ENCODE measurements at regions not wholly inside any gene's neighbourhood (a gene's known extent, or its start where the extent isn't known, plus 50 kb on each side); places are given as distances from the start of the nearest gene placed in this dataset.
"Not testable (repeated sequence)": the region's sequence is repeated elsewhere in the genome, so short reads cannot be mapped to it uniquely, and the experiment has no call there.

DNA sequence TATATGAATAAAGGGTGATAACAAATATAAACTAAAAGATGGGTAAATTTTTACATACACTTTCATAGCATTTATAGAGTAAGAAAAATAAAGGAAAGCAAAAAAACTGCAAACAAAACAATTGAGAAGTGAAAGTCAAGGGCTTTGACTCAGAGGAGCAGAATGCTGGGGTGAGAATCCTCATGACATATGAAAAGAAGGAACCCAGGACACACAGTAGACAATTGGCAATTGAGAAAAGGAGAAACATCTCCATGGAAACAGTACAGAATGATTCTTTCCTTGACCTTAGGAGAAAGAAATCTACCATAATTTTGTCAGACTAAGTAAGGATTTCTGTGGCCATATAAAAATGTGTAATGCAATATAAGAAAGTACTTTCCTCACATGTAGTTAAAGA is 138.3 kb downstream of the SYT15 start:
- TF ChIP-seq, protein P1, sequence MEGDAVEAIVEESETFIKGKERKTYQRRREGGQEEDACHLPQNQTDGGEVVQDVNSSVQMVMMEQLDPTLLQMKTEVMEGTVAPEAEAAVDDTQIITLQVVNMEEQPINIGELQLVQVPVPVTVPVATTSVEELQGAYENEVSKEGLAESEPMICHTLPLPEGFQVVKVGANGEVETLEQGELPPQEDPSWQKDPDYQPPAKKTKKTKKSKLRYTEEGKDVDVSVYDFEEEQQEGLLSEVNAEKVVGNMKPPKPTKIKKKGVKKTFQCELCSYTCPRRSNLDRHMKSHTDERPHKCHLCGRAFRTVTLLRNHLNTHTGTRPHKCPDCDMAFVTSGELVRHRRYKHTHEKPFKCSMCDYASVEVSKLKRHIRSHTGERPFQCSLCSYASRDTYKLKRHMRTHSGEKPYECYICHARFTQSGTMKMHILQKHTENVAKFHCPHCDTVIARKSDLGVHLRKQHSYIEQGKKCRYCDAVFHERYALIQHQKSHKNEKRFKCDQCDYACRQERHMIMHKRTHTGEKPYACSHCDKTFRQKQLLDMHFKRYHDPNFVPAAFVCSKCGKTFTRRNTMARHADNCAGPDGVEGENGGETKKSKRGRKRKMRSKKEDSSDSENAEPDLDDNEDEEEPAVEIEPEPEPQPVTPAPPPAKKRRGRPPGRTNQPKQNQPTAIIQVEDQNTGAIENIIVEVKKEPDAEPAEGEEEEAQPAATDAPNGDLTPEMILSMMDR (IDR thresholded peaks at IDR 0.05 in 2 of 3, conservative IDR thresholded peaks at IDR 0.05 in 1 of 3; ENCODE audit: control insufficient read depth in 2 of 3, extremely low read depth in 1 of 3, insufficient read depth in 1 of 3, low read depth in 3 of 3, low read length in 3 of 3): not testable (repeated sequence)
- not testable (repeated sequence) for TF ChIP-seq SMC3 (IDR thresholded peaks at IDR 0.05; ENCODE audit: borderline replicate concordance, low read length)

Data from GM12878 (cell line).